GM18519 (cell line): ENCODE measurements at regions not wholly inside any gene's neighbourhood (a gene's known extent, or its start where the extent isn't known, plus 50 kb on each side); places are given as distances from the start of the nearest gene placed in this dataset.
"Not testable (repeated sequence)": the region's sequence is repeated elsewhere in the genome, so short reads cannot be mapped to it uniquely, and the experiment has no call there.

Experiments used
- ATAC-seq: cut with Tn5 transposase; IDR thresholded peaks from one replicate; pipeline ENCODE4 v1.9.1; 2021; ENCODE audit warnings: mild to moderate bottlenecking, moderate library complexity; ENCODE audit not compliant: unreplicated experiment, low FRiP score

- ATAC-seq: no peak
Observed at GRCh38 chr4:31667686-31668085, 947.5 kb downstream of the PCDH7 start.

DNA sequence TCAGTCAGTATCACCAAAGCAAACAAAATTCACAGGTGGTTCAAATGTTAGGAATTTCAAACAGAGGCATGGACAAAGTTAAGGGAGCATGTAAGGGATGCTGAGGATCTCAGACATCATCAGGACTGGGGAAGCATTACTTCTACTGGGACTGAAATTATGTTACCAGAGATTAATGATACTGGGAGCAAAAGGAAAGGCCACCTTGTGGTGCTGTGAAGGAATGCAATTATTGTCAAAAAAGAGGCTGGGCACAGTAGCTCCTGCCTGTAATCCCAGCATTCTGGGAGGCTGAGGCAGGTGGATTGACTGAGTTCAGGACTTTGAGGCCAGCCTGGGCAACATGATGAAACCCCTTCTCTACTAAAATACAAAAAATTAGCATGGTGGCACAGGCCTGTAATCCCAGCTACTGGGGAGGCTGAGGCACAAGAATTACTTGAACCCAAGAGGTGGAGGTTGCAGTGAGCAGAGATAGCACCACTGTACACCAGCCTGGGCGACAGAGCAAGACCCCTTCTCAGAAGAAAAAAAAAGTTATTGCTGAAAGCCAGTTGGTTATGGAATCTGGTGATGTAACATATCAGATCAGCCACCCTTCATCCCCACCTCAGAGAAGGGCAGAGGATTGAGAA lies 954.3 kb downstream of the PCDH7 start:
- ATAC-seq: no peak

DNA sequence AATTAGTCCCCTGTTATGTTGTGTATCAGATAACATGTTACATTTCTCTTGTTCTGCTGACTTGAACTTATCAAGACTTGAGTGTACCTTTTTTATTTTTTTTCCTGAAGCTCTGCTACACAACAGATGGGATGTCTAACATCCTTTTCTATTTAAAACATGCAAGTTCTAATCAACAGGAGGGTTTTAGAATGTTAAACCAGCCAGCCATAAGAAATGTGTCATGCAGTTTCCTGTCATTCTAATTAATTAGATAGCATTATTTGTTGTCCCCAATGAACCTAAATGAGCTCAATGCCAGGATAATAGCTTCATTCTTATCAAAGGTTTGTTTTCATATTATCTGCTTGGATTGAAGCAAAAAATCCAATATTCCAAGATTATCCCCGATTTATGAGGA lies 958.2 kb downstream of the PCDH7 start:
- no peak for ATAC-seq

- no peak for ATAC-seq
Observed at GRCh38 chr4:31682796-31683195, 962.6 kb downstream of the PCDH7 start.

- ATAC-seq: no peak
Observed at GRCh38 chr4:31687717-31688342, 967.7 kb downstream of the PCDH7 start.

GRCh38 chr4:31692399-31692940 lies 972.3 kb downstream of the PCDH7 start:
- no peak for ATAC-seq

GRCh38 chr4:31701256-31701655 lies 981.1 kb downstream of the PCDH7 start:
- no peak for ATAC-seq

DNA sequence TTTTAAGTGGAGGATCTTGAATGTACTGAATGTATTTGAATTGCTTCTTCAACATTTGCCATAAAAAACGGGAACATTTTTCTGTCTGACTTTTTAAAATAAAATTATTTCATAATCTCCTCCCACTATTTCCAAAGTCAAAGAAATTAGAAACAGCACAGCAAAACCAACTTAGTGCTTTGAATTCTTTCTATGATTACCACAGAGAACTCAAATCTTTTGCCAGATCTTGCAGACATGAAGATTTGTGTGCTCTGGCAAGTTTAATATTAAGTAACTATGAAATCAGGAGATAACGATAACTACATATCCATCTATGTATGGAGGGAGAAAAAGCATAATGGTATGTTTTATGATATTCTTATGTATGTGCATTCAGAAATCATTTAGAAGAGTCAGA lies 982.2 kb downstream of the PCDH7 start:
- ATAC-seq: no peak

- ATAC-seq: no peak
Observed at GRCh38 chr4:31714238-31714637, 994.1 kb downstream of the PCDH7 start.

DNA sequence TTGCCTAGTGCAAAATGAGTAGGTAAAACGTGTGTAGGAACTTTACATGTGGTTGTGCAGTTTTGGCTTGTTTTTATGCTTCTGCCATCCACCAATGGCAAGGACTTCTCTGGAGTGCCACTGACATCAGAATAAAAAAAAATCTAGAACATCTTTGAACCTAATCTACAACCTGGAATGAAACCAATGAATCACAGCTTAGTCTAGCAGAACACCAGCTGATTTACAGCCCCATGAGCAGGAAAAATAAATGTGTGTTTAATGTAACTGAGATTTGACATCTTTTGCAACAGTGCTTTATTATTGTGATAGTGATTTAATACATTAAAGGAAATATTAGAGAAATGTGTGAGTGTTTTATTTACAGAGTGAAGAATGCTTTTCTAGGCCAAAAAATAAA lies 995.1 kb downstream of the PCDH7 start:
- no peak for ATAC-seq

DNA sequence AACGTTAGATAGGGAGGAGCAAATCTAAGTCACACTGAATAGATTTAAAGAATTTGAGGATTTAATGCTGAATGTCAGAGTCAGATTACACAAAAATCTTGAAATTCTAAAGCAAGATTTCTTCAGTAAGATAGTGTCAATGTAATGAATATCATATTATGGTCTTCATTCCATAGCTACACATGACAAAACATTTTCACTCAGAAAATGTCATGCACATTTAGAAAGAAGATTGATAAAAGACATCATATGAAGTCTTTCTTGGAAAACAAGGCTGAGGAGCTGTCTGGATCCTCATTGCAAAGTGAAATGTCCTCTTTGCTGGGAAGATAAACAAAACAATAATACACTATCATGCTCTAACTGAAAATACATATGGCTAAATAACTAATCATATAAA lies 1006.9 kb downstream of the PCDH7 start:
- ATAC-seq: no peak

- ATAC-seq: no peak
Observed at GRCh38 chr4:31735004-31735403, 1014.8 kb downstream of the PCDH7 start.

GRCh38 chr4:31737419-31737818 lies 1017.2 kb downstream of the PCDH7 start:
- peak; percentile 61 for ATAC-seq

DNA sequence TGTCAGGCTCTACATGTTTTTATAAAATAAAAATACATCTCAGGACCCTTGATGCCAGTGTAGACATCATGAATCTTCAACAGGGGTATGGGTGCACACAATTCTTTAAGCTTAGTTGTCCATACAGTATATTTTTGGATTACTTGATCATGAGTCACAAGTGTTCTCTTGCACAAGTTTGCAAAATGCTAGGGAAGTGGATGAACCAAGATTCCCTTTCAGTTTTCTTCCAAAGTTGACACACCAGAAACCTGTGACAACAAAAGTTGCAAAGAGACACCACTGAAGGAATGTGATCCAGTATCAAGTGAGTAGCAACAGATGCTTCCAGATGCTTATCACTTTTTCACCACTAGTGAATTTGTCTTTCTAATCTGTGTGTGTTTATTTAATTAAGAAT lies 1021.2 kb downstream of the PCDH7 start:
- ATAC-seq: no peak

- no peak for ATAC-seq
Observed at GRCh38 chr4:31748382-31748781, 1028.2 kb downstream of the PCDH7 start.

DNA sequence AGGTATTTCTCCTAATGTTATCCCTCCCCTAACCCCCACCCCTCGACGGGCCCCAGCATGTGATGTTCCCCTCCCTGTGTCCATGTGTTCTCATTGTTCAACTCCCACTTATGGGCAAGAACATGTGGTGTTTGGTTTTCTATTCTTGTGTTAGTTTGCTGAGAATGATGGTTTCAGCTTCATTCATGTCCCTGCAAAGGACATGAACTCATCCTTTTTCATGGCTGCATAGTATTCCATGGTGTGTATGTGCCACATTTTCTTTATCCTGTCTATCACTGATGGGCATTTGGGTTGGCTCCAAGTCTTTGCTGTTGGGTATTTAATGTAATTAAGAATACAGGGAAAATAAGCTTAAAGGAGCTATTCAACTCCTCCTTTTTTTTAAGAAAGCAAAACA lies 1030.4 kb downstream of the PCDH7 start:
- ATAC-seq: not testable (repeated sequence)

DNA sequence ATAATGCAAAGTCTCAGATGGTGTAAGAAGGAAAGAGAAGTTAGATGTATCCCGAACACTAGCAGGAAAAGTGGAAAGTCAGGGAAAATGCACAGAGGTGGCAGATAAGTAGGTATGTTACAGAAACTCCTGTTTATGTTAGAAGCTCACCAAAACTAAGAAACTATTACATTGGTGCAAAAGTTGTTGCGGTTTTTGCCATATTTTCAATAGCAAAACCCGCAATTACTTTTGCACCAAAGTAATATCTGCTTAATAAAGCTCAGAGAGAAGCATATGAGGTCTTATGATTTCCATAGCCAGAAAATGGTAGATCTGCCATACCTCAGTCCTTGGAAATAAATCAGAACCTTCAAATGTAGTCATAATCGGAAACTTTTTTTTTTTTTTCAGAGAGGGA lies 1035.6 kb downstream of the PCDH7 start:
- no peak for ATAC-seq

- ATAC-seq: no peak
Observed at GRCh38 chr4:31768756-31769155, 1048.6 kb downstream of the PCDH7 start.

DNA sequence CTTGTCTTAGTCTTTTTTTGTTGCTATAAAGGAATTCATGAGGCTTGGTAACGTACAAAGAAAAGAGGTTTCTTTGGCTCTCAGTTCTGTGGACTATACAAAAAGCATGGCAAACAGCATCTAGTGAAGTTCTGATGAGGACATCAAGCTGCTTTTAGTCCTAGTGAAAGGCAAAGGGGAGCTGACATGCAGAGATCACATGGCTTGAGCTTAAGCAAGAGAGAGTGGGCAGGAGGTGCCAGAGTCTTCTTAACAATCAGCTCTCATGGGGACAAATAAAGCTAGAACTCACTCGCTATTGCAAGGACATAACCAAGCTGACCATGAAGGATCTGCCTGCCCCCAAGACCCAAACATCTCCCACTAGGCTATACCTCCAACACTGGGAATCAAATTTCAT lies 1063.1 kb downstream of the PCDH7 start:
- ATAC-seq: no peak

DNA sequence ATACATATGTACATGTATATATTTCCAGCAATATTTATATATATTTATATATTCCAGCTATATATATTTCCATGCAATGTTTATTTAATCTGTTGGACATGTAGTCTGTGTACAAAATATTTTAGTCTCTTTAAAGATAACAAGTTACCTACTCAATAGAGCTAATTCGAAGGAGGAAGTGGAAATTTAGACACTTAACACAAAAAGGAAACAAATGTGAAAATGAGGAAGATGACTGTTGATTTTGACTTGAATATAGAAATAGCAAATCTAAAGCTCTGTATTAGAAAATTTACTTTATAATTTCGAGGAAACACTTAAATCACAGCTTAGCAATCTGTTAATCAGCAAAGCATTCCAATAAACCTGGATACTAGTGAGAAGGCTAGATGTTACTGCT lies 1064.4 kb downstream of the PCDH7 start:
- ATAC-seq: no peak

DNA sequence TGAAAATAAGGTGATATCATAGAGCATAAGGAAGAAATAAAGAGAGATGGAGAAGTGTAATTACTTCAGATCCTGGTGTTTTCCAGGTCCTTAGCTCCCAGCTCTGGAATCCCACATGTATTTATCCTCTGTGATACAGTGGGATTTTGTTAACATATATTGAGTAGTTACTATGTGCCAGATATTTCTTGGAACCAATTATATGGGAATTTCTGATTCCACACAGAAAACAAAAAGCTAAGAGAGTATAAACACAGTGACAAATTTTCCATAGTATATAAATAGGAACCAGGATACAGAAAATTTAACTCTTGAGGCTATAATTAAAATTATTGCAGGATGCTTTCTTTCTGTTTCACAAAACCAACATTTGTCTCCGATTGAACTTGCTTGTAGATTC lies 1067.5 kb downstream of the PCDH7 start:
- ATAC-seq: no peak

DNA sequence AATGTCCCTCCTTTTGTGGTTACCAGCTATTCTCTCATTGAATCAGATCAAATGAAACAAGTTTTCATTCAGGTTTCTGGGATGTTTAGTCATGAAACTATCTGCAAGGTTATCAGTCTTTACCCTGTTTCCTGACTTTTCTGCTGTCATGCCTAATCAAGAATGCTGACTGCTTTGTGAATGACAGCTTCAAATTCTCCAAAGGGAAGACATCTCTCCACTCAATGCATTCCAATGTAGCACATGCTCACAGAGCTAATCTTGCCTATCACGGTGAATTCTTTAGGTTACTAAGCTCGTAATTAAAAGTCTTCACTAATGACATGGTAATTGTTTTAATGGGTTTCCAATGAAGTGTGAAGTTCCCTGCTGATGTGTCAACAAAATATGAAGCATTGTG lies 1068.5 kb downstream of the PCDH7 start:
- no peak for ATAC-seq
